ENCODE measurements at regions not wholly inside any gene's neighbourhood (a gene's known extent, or its start where the extent isn't known, plus 50 kb on each side); places are given as distances from the start of the nearest gene placed in this dataset.

DNA sequence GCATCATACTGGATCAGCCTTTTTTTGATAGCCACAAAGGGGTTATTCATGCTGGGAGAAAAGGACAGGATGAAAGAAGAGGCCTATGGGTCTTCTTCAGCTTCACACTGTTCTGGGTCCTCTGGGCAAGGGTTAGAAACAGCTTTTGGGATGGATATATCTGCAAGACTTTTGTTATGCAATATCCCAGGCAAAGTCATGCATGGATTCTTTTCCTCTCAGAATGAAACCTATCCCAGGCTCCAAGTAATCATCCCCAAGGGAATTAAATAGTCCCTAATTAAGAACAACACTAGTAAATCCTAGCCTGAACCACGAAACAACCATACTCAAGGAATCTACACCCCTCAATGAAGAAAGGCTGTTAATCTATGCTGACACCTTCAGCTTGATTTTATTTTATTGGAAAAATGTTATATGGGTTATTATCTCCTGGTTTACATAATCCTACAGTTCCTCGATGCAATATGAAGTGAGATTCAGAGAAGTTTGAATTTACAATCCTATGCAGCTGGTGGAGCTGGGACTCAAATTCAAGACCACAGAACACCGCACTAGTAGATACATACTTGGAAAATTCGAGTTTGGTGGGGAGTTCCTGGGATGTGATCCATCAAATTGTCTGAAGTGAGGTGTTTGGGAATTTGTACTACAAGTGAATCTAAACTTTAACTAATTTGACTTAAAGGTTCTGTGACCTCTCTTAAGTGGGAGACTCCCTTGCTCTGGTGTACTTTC lies 338.6 kb downstream of the TBX15 start:
- TF ChIP-seq, protein P1, sequence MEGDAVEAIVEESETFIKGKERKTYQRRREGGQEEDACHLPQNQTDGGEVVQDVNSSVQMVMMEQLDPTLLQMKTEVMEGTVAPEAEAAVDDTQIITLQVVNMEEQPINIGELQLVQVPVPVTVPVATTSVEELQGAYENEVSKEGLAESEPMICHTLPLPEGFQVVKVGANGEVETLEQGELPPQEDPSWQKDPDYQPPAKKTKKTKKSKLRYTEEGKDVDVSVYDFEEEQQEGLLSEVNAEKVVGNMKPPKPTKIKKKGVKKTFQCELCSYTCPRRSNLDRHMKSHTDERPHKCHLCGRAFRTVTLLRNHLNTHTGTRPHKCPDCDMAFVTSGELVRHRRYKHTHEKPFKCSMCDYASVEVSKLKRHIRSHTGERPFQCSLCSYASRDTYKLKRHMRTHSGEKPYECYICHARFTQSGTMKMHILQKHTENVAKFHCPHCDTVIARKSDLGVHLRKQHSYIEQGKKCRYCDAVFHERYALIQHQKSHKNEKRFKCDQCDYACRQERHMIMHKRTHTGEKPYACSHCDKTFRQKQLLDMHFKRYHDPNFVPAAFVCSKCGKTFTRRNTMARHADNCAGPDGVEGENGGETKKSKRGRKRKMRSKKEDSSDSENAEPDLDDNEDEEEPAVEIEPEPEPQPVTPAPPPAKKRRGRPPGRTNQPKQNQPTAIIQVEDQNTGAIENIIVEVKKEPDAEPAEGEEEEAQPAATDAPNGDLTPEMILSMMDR (IDR thresholded peaks at IDR 0.05; ENCODE audit: low read length) = no peak
- no peak for TF ChIP-seq EZH2 (IDR thresholded peaks at IDR 0.05; ENCODE audit: borderline replicate concordance, low read length)
- Histone ChIP-seq H3K4me3 (ENCODE audit: low read depth, low read length, poor library complexity, severe bottlenecking) (no peak overlapping the region), H3K9ac (ENCODE audit: low read length) (no peak overlapping the region), H3K9me3 (ENCODE audit: low read length) (no peaks in the 10 kb centered on the region), H2AFZ (ENCODE audit: low read length) (no peak overlapping the region), H3K4me2 (ENCODE audit: low read length) (no peak overlapping the region), H3K9me2 (ENCODE audit: low read depth, low read length) (no peaks in the 10 kb centered on the region), H3F3A (ENCODE audit: insufficient read depth, low read length) (no peaks in the 10 kb centered on the region), H3K36me3 (ENCODE audit: insufficient read depth, low read length) (no peaks in the 10 kb centered on the region), H3K27me3 (ENCODE audit: insufficient read depth, low read length) (no peaks in the 10 kb centered on the region), H3K27ac (ENCODE audit: low read depth, low read length, poor library complexity, severe bottlenecking) (no peak overlapping the region), H4K20me1 (ENCODE audit: insufficient read depth, low read length) (no peaks in the 10 kb centered on the region), H3K79me2 (ENCODE audit: insufficient read depth, low read length) (no peaks in the 10 kb centered on the region), H3K4me1 (ENCODE audit: insufficient read depth, low read length, severe bottlenecking) (no peaks in the 10 kb centered on the region)

DNA sequence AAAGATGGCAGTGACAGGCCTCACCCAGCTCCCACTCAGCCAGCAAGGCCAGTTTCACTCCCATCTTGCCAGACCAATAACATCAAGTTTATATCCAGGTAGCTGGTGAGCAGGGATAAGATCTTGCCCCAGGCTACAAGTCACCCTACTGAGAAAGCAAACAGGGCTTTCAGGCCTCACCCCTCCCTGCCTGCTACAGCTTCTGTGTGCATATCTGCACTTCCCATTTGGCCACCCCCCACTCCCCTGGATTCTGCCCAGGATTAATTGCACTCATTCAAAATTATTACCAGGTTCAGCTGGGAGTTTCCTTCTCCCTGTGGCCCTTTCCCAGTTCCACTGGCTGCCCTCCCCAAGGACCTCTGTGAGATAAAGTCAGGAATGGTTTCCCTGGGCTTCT lies 352.1 kb downstream of the TBX15 start:
- TF ChIP-seq, protein P1 (IDR thresholded peaks at IDR 0.05; ENCODE audit: low read length) = no peak
- no peak for TF ChIP-seq EZH2 (IDR thresholded peaks at IDR 0.05; ENCODE audit: borderline replicate concordance, low read length)
- Histone ChIP-seq H3K9ac (ENCODE audit: low read length) (no peak overlapping the region), H4K20me1 (ENCODE audit: insufficient read depth, low read length) (no peaks in the 10 kb centered on the region), H3K27me3 (ENCODE audit: insufficient read depth, low read length) (no peaks in the 10 kb centered on the region), H3K79me2 (ENCODE audit: insufficient read depth, low read length) (no peaks in the 10 kb centered on the region), H3K4me3 (ENCODE audit: low read depth, low read length, poor library complexity, severe bottlenecking) (no peak overlapping the region), H3K4me1 (ENCODE audit: insufficient read depth, low read length, severe bottlenecking) (no peaks in the 10 kb centered on the region), H3K9me3 (ENCODE audit: low read length) (no peaks in the 10 kb centered on the region), H2AFZ (ENCODE audit: low read length) (no peak overlapping the region), H3K4me2 (ENCODE audit: low read length) (no peak overlapping the region), H3K9me2 (ENCODE audit: low read depth, low read length) (no peaks in the 10 kb centered on the region), H3F3A (ENCODE audit: insufficient read depth, low read length) (no peaks in the 10 kb centered on the region), H3K27ac (ENCODE audit: low read depth, low read length, poor library complexity, severe bottlenecking) (no peak overlapping the region), H3K36me3 (ENCODE audit: insufficient read depth, low read length) (no peaks in the 10 kb centered on the region)

DNA sequence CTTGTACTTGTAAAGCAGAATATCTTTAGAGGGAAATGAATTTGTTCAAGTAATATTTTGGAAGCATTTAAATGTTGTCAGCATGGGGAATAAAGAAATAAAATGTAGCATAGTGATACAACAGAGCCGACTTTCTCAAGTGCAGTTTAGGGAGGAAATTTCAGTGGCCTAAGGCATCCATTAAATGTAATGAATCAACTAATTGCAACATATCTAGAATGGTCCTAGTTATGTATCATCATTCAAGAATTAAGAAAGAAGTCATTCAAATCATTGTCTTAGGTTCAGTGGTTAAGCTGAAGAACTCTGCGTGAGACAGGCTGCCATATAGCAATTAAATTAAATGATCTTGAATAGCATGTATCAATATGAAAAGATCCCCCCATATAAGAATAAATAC lies 360.7 kb downstream of the TBX15 start:
- H3F3A ChIP-seq (ENCODE audit: insufficient read depth, low read length) = no peaks in the 10 kb centered on the region
- no peak overlapping the region for H3K4me2 ChIP-seq (ENCODE audit: low read length)
- no peak for TF ChIP-seq EZH2 (IDR thresholded peaks at IDR 0.05; ENCODE audit: borderline replicate concordance, low read length)
- TF ChIP-seq, protein P1 (IDR thresholded peaks at IDR 0.05; ENCODE audit: low read length) = no peak
- no peak overlapping the region for H3K9ac ChIP-seq (ENCODE audit: low read length)
- no peaks in the 10 kb centered on the region for H3K4me1 ChIP-seq (ENCODE audit: insufficient read depth, low read length, severe bottlenecking)
- no peaks in the 10 kb centered on the region for H3K9me2 ChIP-seq (ENCODE audit: low read depth, low read length)
- no peaks in the 10 kb centered on the region for H4K20me1 ChIP-seq (ENCODE audit: insufficient read depth, low read length)
- no peaks in the 10 kb centered on the region for H3K27me3 ChIP-seq (ENCODE audit: insufficient read depth, low read length)
- no peak overlapping the region for H2AFZ ChIP-seq (ENCODE audit: low read length)
- H3K27ac ChIP-seq (ENCODE audit: low read depth, low read length, poor library complexity, severe bottlenecking) = no peak overlapping the region
- no peaks in the 10 kb centered on the region for H3K9me3 ChIP-seq (ENCODE audit: low read length)
- no peaks in the 10 kb centered on the region for H3K79me2 ChIP-seq (ENCODE audit: insufficient read depth, low read length)
- H3K4me3 ChIP-seq (ENCODE audit: low read depth, low read length, poor library complexity, severe bottlenecking) = no peak overlapping the region
- H3K36me3 ChIP-seq (ENCODE audit: insufficient read depth, low read length) = no peaks in the 10 kb centered on the region
